Uterus (tissue), 2 donors: ENCODE measurements at regions not wholly inside any gene's neighbourhood (a gene's known extent, or its start where the extent isn't known, plus 50 kb on each side); places are given as distances from the start of the nearest gene placed in this dataset.

ENCODE experiments used
- POLR2A ChIP-seq, 2 donors: fragments of 450-650 bp; IDR thresholded peaks; one replicate each; pipeline ENCODE4 v1.6.1; 2016; ENCODE audit warnings: antibody characterized with exemption in 2 of 2, mild to moderate bottlenecking in 1 of 2, moderate library complexity in 1 of 2
- TF ChIP-seq, protein P1 (sequence below), 4 experiments: fragments of 200-600 bp in 2 of 4; fragments of 450-650 bp in 2 of 4; sonication (generic) in 2 of 4; IDR thresholded peaks; one replicate each; pipeline ENCODE4 v1.5.1; 2016 to 2019; ENCODE audit warnings: antibody characterized with exemption in 4 of 4, mild to moderate bottlenecking in 2 of 4, moderate library complexity in 1 of 4

DNA sequence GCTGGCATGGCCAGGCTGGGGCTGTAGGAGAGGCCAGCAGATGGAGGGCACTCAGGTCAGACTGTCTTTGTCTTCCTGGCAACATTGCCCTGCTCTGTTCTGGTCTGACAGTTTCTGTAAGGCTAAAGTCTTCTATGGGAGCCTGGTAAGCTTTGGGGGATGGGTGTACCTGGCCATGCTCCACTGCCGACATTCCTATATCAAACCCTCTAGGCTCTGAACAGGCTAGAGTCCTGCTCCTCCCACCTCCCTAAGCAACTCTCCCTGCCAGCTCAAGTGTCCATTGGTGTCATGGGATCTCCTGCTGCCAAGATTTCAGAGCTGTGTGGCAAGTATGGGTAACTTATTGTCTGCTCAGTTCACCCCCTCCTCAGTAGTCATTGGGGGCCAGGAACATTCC is 163.5 kb upstream of the UGT8 start:
- TF ChIP-seq, protein P1, sequence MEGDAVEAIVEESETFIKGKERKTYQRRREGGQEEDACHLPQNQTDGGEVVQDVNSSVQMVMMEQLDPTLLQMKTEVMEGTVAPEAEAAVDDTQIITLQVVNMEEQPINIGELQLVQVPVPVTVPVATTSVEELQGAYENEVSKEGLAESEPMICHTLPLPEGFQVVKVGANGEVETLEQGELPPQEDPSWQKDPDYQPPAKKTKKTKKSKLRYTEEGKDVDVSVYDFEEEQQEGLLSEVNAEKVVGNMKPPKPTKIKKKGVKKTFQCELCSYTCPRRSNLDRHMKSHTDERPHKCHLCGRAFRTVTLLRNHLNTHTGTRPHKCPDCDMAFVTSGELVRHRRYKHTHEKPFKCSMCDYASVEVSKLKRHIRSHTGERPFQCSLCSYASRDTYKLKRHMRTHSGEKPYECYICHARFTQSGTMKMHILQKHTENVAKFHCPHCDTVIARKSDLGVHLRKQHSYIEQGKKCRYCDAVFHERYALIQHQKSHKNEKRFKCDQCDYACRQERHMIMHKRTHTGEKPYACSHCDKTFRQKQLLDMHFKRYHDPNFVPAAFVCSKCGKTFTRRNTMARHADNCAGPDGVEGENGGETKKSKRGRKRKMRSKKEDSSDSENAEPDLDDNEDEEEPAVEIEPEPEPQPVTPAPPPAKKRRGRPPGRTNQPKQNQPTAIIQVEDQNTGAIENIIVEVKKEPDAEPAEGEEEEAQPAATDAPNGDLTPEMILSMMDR (IDR thresholded peaks at IDR 0.05), result no peak
- TF ChIP-seq POLR2A (IDR thresholded peaks at IDR 0.05), result no peak
